ENCODE measurements at regions not wholly inside any gene's neighbourhood (a gene's known extent, or its start where the extent isn't known, plus 50 kb on each side); places are given as distances from the start of the nearest gene placed in this dataset.

- TF ChIP-seq CTCF (IDR thresholded peaks at IDR 0.05), result no peak
- no peak for TF ChIP-seq POLR2A (IDR thresholded peaks at IDR 0.05)
Measured at GRCh38 chr14:83883732-83884131, 1646.2 kb upstream of the FLRT2 start.
